H9 (cell line): ENCODE measurements at regions not wholly inside any gene's neighbourhood (a gene's known extent, or its start where the extent isn't known, plus 50 kb on each side); places are given as distances from the start of the nearest gene placed in this dataset.

Source experiments
- DNase-seq: peaks from one replicate; pipeline ENCODE4 v3.0.0-alpha.2; 2017
- H2AFZ ChIP-seq: one replicate; pipeline ENCODE4 v1.6.1; 2013; ENCODE audit warnings: mild to moderate bottlenecking, low read length, control low read depth, moderate library complexity
- H2AK5ac ChIP-seq: 2 replicates; pipeline ENCODE4 v1.6.1; 2013; ENCODE audit warnings: low read length, control low read depth, mixed read lengths; ENCODE audit not compliant: insufficient read length
- H2BK120ac ChIP-seq: one replicate; pipeline ENCODE4 v1.6.1; 2013; ENCODE audit warnings: low read depth, mild to moderate bottlenecking, low read length, control low read depth, inconsistent platforms; ENCODE audit not compliant: poor library complexity, severe bottlenecking
- H2BK12ac ChIP-seq: 2 replicates; pipeline ENCODE4 v1.6.1; 2013; ENCODE audit warnings: low read length, control low read depth, mixed read lengths, low read depth; ENCODE audit not compliant: insufficient read length
- H2BK15ac ChIP-seq: 2 replicates; pipeline ENCODE4 v1.6.1; 2013; ENCODE audit warnings: low read depth, low read length, control low read depth
- H2BK20ac ChIP-seq: one replicate; pipeline ENCODE4 v1.6.1; 2013; ENCODE audit warnings: low read depth, mild to moderate bottlenecking, low read length, control low read depth, inconsistent platforms; ENCODE audit not compliant: poor library complexity, severe bottlenecking
- H2BK5ac ChIP-seq: 2 replicates; pipeline ENCODE4 v1.6.1; 2013; ENCODE audit warnings: low read length, control low read depth, mixed read lengths; ENCODE audit not compliant: insufficient read length
- H3K14ac ChIP-seq: 2 replicates; pipeline ENCODE4 v1.6.1; 2013; ENCODE audit warnings: low read length, control low read depth; ENCODE audit not compliant: insufficient read depth
- H3K18ac ChIP-seq: 2 replicates; pipeline ENCODE4 v1.6.1; 2013; ENCODE audit warnings: low read depth, mild to moderate bottlenecking, mixed read lengths, low read length, control low read depth; ENCODE audit not compliant: insufficient read length
- H3K23ac ChIP-seq: 2 replicates; pipeline ENCODE4 v1.6.1; 2013; ENCODE audit warnings: low read length, control low read depth, mixed read lengths, low read depth; ENCODE audit not compliant: insufficient read length
- H3K23me2 ChIP-seq: 2 replicates; pipeline ENCODE4 v1.6.1; 2013; ENCODE audit warnings: low read depth, mild to moderate bottlenecking, mixed read lengths, low read length, control low read depth; ENCODE audit not compliant: insufficient read length, poor library complexity, severe bottlenecking
- H3K27ac ChIP-seq: 2 replicates; pipeline ENCODE4 v1.5.1; 2013; ENCODE audit warnings: low read length, control low read depth, mixed read lengths, low read depth; ENCODE audit not compliant: insufficient read length
- H3K27me3 ChIP-seq: 2 replicates; pipeline ENCODE4 v1.6.1; 2013; ENCODE audit warnings: low read length, control low read depth, inconsistent platforms; ENCODE audit not compliant: insufficient read depth
- H3K4ac ChIP-seq: 2 replicates; pipeline ENCODE4 v1.6.1; 2013; ENCODE audit warnings: low read depth, mild to moderate bottlenecking, control low read depth, inconsistent platforms, low read length, moderate library complexity
- H3K4me1 ChIP-seq: 2 replicates; pipeline ENCODE4 v1.6.1; 2013; ENCODE audit warnings: low read length, control low read depth, inconsistent platforms; ENCODE audit not compliant: insufficient read depth
- H3K4me2 ChIP-seq: 2 replicates; pipeline ENCODE4 v1.6.1; 2013; ENCODE audit warnings: low read length, control low read depth, mixed read lengths; ENCODE audit not compliant: insufficient read length, insufficient read depth
- H3K56ac ChIP-seq: 2 replicates; pipeline ENCODE4 v1.6.1; 2013; ENCODE audit warnings: low read depth, mild to moderate bottlenecking, mixed read lengths, low read length, control low read depth; ENCODE audit not compliant: insufficient read length
- H3K79me1 ChIP-seq: 2 replicates; pipeline ENCODE4 v1.6.1; 2013; ENCODE audit warnings: low read depth, mild to moderate bottlenecking, moderate library complexity, low read length, control low read depth, inconsistent platforms; ENCODE audit not compliant: insufficient read depth, poor library complexity, severe bottlenecking
- H3K79me2 ChIP-seq: 2 replicates; pipeline ENCODE4 v1.6.1; 2013; ENCODE audit warnings: low read length, control low read depth, inconsistent platforms; ENCODE audit not compliant: insufficient read depth
- H3K9ac ChIP-seq: 2 replicates; pipeline ENCODE4 v1.6.1; 2013; ENCODE audit warnings: low read length, control low read depth, mixed read lengths; ENCODE audit not compliant: insufficient read length; ENCODE audit errors: extremely low read depth
- H3K9me3 ChIP-seq: one replicate; pipeline ENCODE4 v1.6.1; 2013; ENCODE audit warnings: low read depth, low read length, inconsistent platforms; ENCODE audit not compliant: control insufficient read depth
- H3T11ph ChIP-seq: one replicate; pipeline ENCODE4 v1.6.1; 2013; ENCODE audit warnings: mild to moderate bottlenecking, low read length, control low read depth, inconsistent platforms
- H4K20me1 ChIP-seq: one replicate; pipeline ENCODE4 v1.6.1; 2013; ENCODE audit not compliant: control insufficient read depth, insufficient read length, insufficient read depth
- H4K5ac ChIP-seq: 2 replicates; pipeline ENCODE4 v1.6.1; 2013; ENCODE audit warnings: low read depth, mild to moderate bottlenecking, mixed read lengths, low read length, control low read depth; ENCODE audit not compliant: insufficient read length
- H4K8ac ChIP-seq: replicated peaks from 2 replicates; pipeline ENCODE4 v1.6.1; 2013; ENCODE audit warnings: low read length, control low read depth, mixed read lengths, low read depth; ENCODE audit not compliant: insufficient read length
- H4K91ac ChIP-seq: 2 replicates; pipeline ENCODE4 v1.6.1; 2013; ENCODE audit warnings: low read depth, mild to moderate bottlenecking, moderate library complexity, mixed read lengths, low read length, control low read depth; ENCODE audit not compliant: insufficient read length
- H3K27ac Mint-ChIP-seq, 3 experiments: 2 replicates in 2 of 3; 3 replicates in 1 of 3; pipeline ENCODE4 v1.8.0; 2020 to 2021; ENCODE audit warnings: mixed read lengths in 3 of 3, mild to moderate bottlenecking in 1 of 3, moderate library complexity in 1 of 3
- H3K27me3 Mint-ChIP-seq: 2 replicates; pipeline ENCODE4 v1.8.0; 2021; ENCODE audit warnings: low read depth, mild to moderate bottlenecking, moderate library complexity, mixed read lengths
- H3K36me3 Mint-ChIP-seq, 3 experiments: 2 replicates in 2 of 3; 3 replicates in 1 of 3; pipeline ENCODE4 v1.8.0; 2020 to 2021; ENCODE audit warnings: low read depth in 3 of 3, mixed read lengths in 3 of 3; ENCODE audit not compliant: insufficient read depth in 1 of 3
- H3K4me1 Mint-ChIP-seq, 2 experiments: 2 replicates each; pipeline ENCODE4 v1.8.0; 2020; ENCODE audit warnings: mixed read lengths in 2 of 2
- H3K4me3 Mint-ChIP-seq, 2 experiments: 2 replicates in 1 of 2; 3 replicates in 1 of 2; pipeline ENCODE4 v1.8.0; 2020 to 2021; ENCODE audit warnings: mild to moderate bottlenecking in 2 of 2, mixed read lengths in 2 of 2, moderate library complexity in 1 of 2
- H3K9me3 Mint-ChIP-seq, 2 experiments: 2 replicates in 1 of 2; 3 replicates in 1 of 2; pipeline ENCODE4 v1.8.0; 2020; ENCODE audit warnings: mild to moderate bottlenecking in 2 of 2, mixed read lengths in 2 of 2, moderate library complexity in 1 of 2
- WGBS: extraction: QIAGEN DNeasy Blood & Tissue Kit; methylation state at CpG from one replicate; pipeline ENCODE4 v1.1.7; 2013; ENCODE audit warnings: missing lambda C conversion rate, low lambda C conversion rate, mixed read lengths; ENCODE audit not compliant: insufficient read length; ENCODE audit errors: extremely low coverage; 5-methylcytosine and 5-hydroxymethylcytosine counted together
- TF ChIP-seq, protein P1 (sequence below): fragments of 200-600 bp; sonication (generic); conservative IDR thresholded peaks from 3 replicates; pipeline ENCODE4 v1.8.0; 2021; ENCODE audit warnings: antibody characterized with exemption, mild to moderate bottlenecking

DNA sequence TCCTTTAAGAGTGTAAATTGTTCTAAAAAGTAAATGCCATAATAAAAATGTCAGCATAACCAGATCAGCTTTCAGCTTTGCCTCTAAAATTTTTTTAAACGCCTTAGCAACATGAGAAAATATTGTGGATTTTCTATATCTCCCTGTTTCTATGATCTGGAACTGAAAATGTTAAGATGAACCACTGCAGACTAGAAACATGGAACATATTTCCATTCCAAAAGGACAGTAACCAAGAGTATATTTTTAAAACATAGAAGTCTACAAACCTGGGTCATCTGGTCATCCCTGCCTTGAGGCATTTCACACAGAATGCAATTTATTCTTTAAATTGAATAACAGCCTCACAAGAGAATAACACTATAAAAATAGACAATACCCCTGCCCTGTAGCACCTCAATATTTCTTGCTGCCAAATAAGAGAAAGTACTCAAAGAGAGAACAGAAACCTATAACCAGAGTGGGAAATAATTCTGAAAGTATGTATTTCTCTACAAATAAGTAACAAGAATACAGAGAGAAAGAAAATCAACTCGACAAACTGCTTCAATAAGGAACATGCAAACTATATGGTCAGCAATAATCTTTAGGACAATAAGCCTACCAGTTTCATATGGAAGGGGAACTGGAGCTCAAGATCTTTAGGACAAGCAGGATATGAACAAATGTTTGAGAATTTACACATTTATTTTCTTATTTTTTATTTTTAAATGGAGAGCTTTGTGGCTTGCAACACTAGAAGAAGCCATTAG, 949.0 kb downstream of the EPHA3 start:
- no peak overlapping the region for H3K27ac Mint-ChIP-seq
- Histone ChIP-seq H3K27ac (no peak overlapping the region), H3K23ac (no peak overlapping the region), H2BK12ac (no peak overlapping the region), H4K20me1 (no peaks in the 10 kb centered on the region), H3K9me3 (no peaks in the 10 kb centered on the region), H3K79me2 (no peaks in the 10 kb centered on the region), H2AFZ (no peak overlapping the region), H3K4me1 (no peaks in the 10 kb centered on the region), H3K4me2 (no peak overlapping the region), H2BK20ac (no peak overlapping the region), H4K5ac (no peak overlapping the region), H4K8ac (no peak overlapping the region), H3K23me2 (no peaks in the 10 kb centered on the region), H4K91ac (no peak overlapping the region), H3K56ac (no peak overlapping the region), H3T11ph (no peak overlapping the region), H3K9ac (no peak overlapping the region), H3K79me1 (no peaks in the 10 kb centered on the region), H3K18ac (no peak overlapping the region), H3K27me3 (no peaks in the 10 kb centered on the region), H2BK120ac (no peak overlapping the region), H2BK15ac (no peak overlapping the region), H3K14ac (no peak overlapping the region), H2AK5ac (no peak overlapping the region), H2BK5ac (no peak overlapping the region), H3K4ac (no peak overlapping the region)
- H3K4me1 Mint-ChIP-seq = peaks cover 0 to 2% of the 10 kb centered on the region in 2 experiments; a peak in 2 of 4 replicates
- no peaks in the 10 kb centered on the region for H3K27me3 Mint-ChIP-seq
- WGBS = no CpG with 5 or more reads among the region's 2 CpGs
- no peaks in the 10 kb centered on the region for H3K9me3 Mint-ChIP-seq
- H3K36me3 Mint-ChIP-seq = no peaks in the 10 kb centered on the region
- DNase-seq = no peak
- TF ChIP-seq, protein P1, sequence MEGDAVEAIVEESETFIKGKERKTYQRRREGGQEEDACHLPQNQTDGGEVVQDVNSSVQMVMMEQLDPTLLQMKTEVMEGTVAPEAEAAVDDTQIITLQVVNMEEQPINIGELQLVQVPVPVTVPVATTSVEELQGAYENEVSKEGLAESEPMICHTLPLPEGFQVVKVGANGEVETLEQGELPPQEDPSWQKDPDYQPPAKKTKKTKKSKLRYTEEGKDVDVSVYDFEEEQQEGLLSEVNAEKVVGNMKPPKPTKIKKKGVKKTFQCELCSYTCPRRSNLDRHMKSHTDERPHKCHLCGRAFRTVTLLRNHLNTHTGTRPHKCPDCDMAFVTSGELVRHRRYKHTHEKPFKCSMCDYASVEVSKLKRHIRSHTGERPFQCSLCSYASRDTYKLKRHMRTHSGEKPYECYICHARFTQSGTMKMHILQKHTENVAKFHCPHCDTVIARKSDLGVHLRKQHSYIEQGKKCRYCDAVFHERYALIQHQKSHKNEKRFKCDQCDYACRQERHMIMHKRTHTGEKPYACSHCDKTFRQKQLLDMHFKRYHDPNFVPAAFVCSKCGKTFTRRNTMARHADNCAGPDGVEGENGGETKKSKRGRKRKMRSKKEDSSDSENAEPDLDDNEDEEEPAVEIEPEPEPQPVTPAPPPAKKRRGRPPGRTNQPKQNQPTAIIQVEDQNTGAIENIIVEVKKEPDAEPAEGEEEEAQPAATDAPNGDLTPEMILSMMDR = no peak
- H3K4me3 Mint-ChIP-seq = no peak overlapping the region
